SK-N-SH (cell line): ENCODE measurements at regions not wholly inside any gene's neighbourhood (a gene's known extent, or its start where the extent isn't known, plus 50 kb on each side); places are given as distances from the start of the nearest gene placed in this dataset.

Experiments used
- CTCF ChIA-PET: fragments of 300-600, 350-600 bp; formaldehyde crosslinking; extraction: SDS; loops from one replicate; lab custom pipeline; 2021; lab: Yijun Ruan, JAX
- POLR2A ChIA-PET: fragments of 350-600 bp; sonication (Branson Sonifier 250); formaldehyde crosslinking; extraction: SDS; loops from one replicate; lab custom pipeline; 2020; ENCODE audit warnings: antibody characterized with exemption, inconsistent platforms; lab: Yijun Ruan, JAX
- DNase-seq: peaks from one replicate; pipeline ENCODE4 v3.0.0; 2012
- H2AFZ ChIP-seq: fragments of 200-600 bp; sonication (generic); 2 replicates; pipeline ENCODE4 v1.8.1; 2016; ENCODE audit warnings: antibody characterized with exemption, mild to moderate bottlenecking, low read depth
- H3F3A ChIP-seq: fragments of 200-600 bp; sonication (generic); replicated peaks from 2 replicates; pipeline ENCODE3; 2016; ENCODE audit warnings: antibody characterized with exemption, mild to moderate bottlenecking; ENCODE audit not compliant: insufficient read depth
- H3K27ac ChIP-seq, 2 experiments: fragments of 200-500 bp in 1 of 2; fragments of 200-600 bp in 1 of 2; sonication (Bioruptor generic) in 1 of 2; sonication (generic), shearing (Covaris generic) in 1 of 2; 2 replicates each; pipeline versions ENCODE4 v1.5.1 to v1.6.1; 2014 to 2016; ENCODE audit warnings: low read depth in 2 of 2, inconsistent platforms in 1 of 2, low read length in 1 of 2, mild to moderate bottlenecking in 1 of 2, mixed read lengths in 1 of 2
- H3K27me3 ChIP-seq: fragments of 200-600 bp; sonication (generic), shearing (Covaris generic); 2 replicates; pipeline ENCODE4 v1.6.1; 2016; ENCODE audit warnings: mixed run types; ENCODE audit not compliant: insufficient read depth
- H3K36me3 ChIP-seq, 2 experiments: fragments of 200-500 bp in 1 of 2; fragments of 200-600 bp in 1 of 2; sonication (Bioruptor generic) in 1 of 2; sonication (generic) in 1 of 2; replicated peaks in 1 of 2; 2 replicates each; pipeline versions ENCODE3 to v1.5.1; 2014 to 2016; ENCODE audit warnings: low read length in 1 of 2, mild to moderate bottlenecking in 1 of 2; ENCODE audit not compliant: insufficient read depth in 2 of 2, control insufficient read depth in 1 of 2
- H3K4me1 ChIP-seq, 2 experiments: fragments of 200-500 bp in 1 of 2; fragments of 200-600 bp in 1 of 2; sonication (Bioruptor generic) in 1 of 2; sonication (generic), shearing (Covaris generic) in 1 of 2; 2 replicates each; pipeline versions ENCODE4 v1.5.1 to v1.6.1; 2014 to 2016; ENCODE audit warnings: low read depth in 1 of 2, low read length in 1 of 2, mixed run types in 1 of 2; ENCODE audit not compliant: insufficient read depth in 2 of 2, control insufficient read depth in 1 of 2
- H3K4me2 ChIP-seq: fragments of 200-600 bp; sonication (generic), shearing (Covaris generic); 2 replicates; pipeline ENCODE4 v1.6.1; 2017; ENCODE audit warnings: mixed run types
- H3K4me3 ChIP-seq, 2 experiments: fragments of 200-500 bp in 1 of 2; fragments of 200-600 bp in 1 of 2; sonication (Bioruptor generic) in 1 of 2; sonication (generic), shearing (Covaris generic) in 1 of 2; 2 replicates each; pipeline versions ENCODE4 v1.5.1 to v1.8.1; 2014 to 2016; ENCODE audit warnings: low read depth in 2 of 2, inconsistent platforms in 1 of 2, low read length in 1 of 2, mild to moderate bottlenecking in 1 of 2, mixed read lengths in 1 of 2, moderate library complexity in 1 of 2
- H3K79me2 ChIP-seq: fragments of 200-600 bp; sonication (generic); 2 replicates; pipeline ENCODE4 v1.8.1; 2017; ENCODE audit warnings: mild to moderate bottlenecking; ENCODE audit not compliant: insufficient read depth
- H3K9ac ChIP-seq: fragments of 200-600 bp; sonication (generic); 2 replicates; pipeline ENCODE4 v1.6.1; 2017; ENCODE audit warnings: mixed run types
- H3K9me2 ChIP-seq: fragments of 200-600 bp; sonication (generic); 2 replicates; pipeline ENCODE4 v1.6.1; 2017; ENCODE audit warnings: mixed run types
- H3K9me3 ChIP-seq: fragments of 200-600 bp; sonication (generic); 2 replicates; pipeline ENCODE4 v1.6.1; 2017; ENCODE audit warnings: mixed run types, mild to moderate bottlenecking, moderate library complexity
- H4K20me1 ChIP-seq: fragments of 200-600 bp; sonication (generic); 2 replicates; pipeline ENCODE4 v1.6.1; 2017; ENCODE audit warnings: mild to moderate bottlenecking, mixed run types; ENCODE audit not compliant: insufficient read depth
- CHD2 ChIP-seq: fragments of 150-350 bp; IDR thresholded peaks from 2 replicates; pipeline ENCODE4 v1.6.1; 2018; ENCODE audit warnings: low read length; ENCODE audit not compliant: partially characterized antibody
- ELF1 ChIP-seq: IDR thresholded peaks from 2 replicates; pipeline ENCODE4 v1.4.0; 2012
- FOSL2 ChIP-seq: IDR thresholded peaks from 2 replicates; pipeline ENCODE4 v1.4.0; 2012; ENCODE audit warnings: low read depth, mild to moderate bottlenecking, moderate library complexity, borderline replicate concordance
- FOXJ3 ChIP-seq: sonication (generic); formaldehyde crosslinking; IDR thresholded peaks from 2 replicates; pipeline ENCODE4 v1.5.1; 2020; ENCODE audit warnings: mild to moderate bottlenecking, missing genetic modification reagents
- FOXM1 ChIP-seq: IDR thresholded peaks from 2 replicates; pipeline ENCODE4 v1.4.0; 2012; ENCODE audit warnings: low read depth, mild to moderate bottlenecking
- GABPA ChIP-seq: IDR thresholded peaks from 2 replicates; pipeline ENCODE4 v1.4.0; 2012; ENCODE audit warnings: low read depth, mild to moderate bottlenecking
- IRF3 ChIP-seq: fragments of 150-350 bp; IDR thresholded peaks from 2 replicates; pipeline ENCODE4 v1.6.1; 2016; ENCODE audit warnings: mild to moderate bottlenecking, low read depth, low read length
- MAX ChIP-seq: IDR thresholded peaks from 2 replicates; pipeline ENCODE4 v1.4.0; 2012; ENCODE audit warnings: low read depth
- MEF2A ChIP-seq: IDR thresholded peaks from 2 replicates; pipeline ENCODE4 v1.4.0; 2012; ENCODE audit warnings: low read depth, borderline replicate concordance
- NFIC ChIP-seq: IDR thresholded peaks from 2 replicates; pipeline ENCODE4 v1.4.0; 2012; ENCODE audit warnings: borderline replicate concordance
- NRF1 ChIP-seq: IDR thresholded peaks from 2 replicates; pipeline ENCODE4 v1.6.1; 2012; ENCODE audit warnings: low read depth, mild to moderate bottlenecking, low read length
- POLR2AphosphoS5 ChIP-seq: IDR thresholded peaks from 2 replicates; pipeline ENCODE4 v1.6.1; 2012; ENCODE audit warnings: low read depth, low read length
- RXRA ChIP-seq: IDR thresholded peaks from 2 replicates; pipeline ENCODE4 v1.4.0; 2012; ENCODE audit warnings: low read depth, mild to moderate bottlenecking, borderline replicate concordance
- SMC3 ChIP-seq: IDR thresholded peaks from 2 replicates; pipeline ENCODE4 v1.6.1; 2012; ENCODE audit warnings: low read depth, low read length, improper control_type of control experiment
- TCF12 ChIP-seq: IDR thresholded peaks from 2 replicates; pipeline ENCODE4 v1.4.0; 2012
- YY1 ChIP-seq: IDR thresholded peaks from 2 replicates; pipeline ENCODE4 v1.4.0; 2012; ENCODE audit warnings: low read depth, mild to moderate bottlenecking
- WGBS: methylation state at CpG from one replicate; pipeline ENCODE4 v1.1.6; 2017; ENCODE audit warnings: low lambda C conversion rate; 5-methylcytosine and 5-hydroxymethylcytosine counted together
- TF ChIP-seq, protein P1 (sequence below): IDR thresholded peaks from 2 replicates; pipeline ENCODE4; 2012
- TF ChIP-seq, protein P2 (sequence below): IDR thresholded peaks from 2 replicates; pipeline ENCODE4 v1.4.0; 2012; ENCODE audit warnings: low read depth, borderline replicate concordance
- TF ChIP-seq, protein P3 (sequence below): fragments of 150-350 bp; IDR thresholded peaks from 2 replicates; pipeline ENCODE4 v1.6.1; 2017; ENCODE audit warnings: antibody characterized with exemption, low read length, low read depth, borderline replicate concordance
- TF ChIP-seq, protein P4 (sequence below): IDR thresholded peaks from 2 replicates; pipeline ENCODE4 v1.4.0; 2012; ENCODE audit warnings: low read depth, borderline replicate concordance

GRCh38 chr6:126747728-126748540 lies 370.5 kb upstream of the RSPO3 start:
- Histone ChIP-seq H3K9me2 (no peaks in the 10 kb centered on the region), H3K27ac (no peak overlapping the region), H3K4me2 (no peak overlapping the region), H3K4me3 (no peak overlapping the region), H3K4me1 (no peaks in the 10 kb centered on the region), H3K27me3 (no peaks in the 10 kb centered on the region), H3K9ac (no peak overlapping the region), H3F3A (no peaks in the 10 kb centered on the region), H3K36me3 (no peaks in the 10 kb centered on the region), H3K79me2 (no peaks in the 10 kb centered on the region), H2AFZ (no peak overlapping the region), H3K9me3 (no peaks in the 10 kb centered on the region), H4K20me1 (no peaks in the 10 kb centered on the region)
- no peak for TF ChIP-seq YY1
- TF ChIP-seq NFIC, result no peak
- TF ChIP-seq, protein P1, sequence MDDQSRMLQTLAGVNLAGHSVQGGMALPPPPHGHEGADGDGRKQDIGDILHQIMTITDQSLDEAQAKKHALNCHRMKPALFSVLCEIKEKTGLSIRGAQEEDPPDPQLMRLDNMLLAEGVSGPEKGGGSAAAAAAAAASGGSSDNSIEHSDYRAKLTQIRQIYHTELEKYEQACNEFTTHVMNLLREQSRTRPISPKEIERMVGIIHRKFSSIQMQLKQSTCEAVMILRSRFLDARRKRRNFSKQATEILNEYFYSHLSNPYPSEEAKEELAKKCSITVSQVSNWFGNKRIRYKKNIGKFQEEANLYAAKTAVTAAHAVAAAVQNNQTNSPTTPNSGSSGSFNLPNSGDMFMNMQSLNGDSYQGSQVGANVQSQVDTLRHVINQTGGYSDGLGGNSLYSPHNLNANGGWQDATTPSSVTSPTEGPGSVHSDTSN, result no peak
- no peak for TF ChIP-seq CHD2
- TF ChIP-seq MEF2A, result no peak
- TF ChIP-seq ELF1, result no peak
- no peak for TF ChIP-seq NRF1
- no peak for TF ChIP-seq POLR2AphosphoS5
- TF ChIP-seq SMC3, result no peak
- TF ChIP-seq IRF3, result no peak
- no peak for TF ChIP-seq RXRA
- no peak for TF ChIP-seq GABPA
- TF ChIP-seq, protein P2, sequence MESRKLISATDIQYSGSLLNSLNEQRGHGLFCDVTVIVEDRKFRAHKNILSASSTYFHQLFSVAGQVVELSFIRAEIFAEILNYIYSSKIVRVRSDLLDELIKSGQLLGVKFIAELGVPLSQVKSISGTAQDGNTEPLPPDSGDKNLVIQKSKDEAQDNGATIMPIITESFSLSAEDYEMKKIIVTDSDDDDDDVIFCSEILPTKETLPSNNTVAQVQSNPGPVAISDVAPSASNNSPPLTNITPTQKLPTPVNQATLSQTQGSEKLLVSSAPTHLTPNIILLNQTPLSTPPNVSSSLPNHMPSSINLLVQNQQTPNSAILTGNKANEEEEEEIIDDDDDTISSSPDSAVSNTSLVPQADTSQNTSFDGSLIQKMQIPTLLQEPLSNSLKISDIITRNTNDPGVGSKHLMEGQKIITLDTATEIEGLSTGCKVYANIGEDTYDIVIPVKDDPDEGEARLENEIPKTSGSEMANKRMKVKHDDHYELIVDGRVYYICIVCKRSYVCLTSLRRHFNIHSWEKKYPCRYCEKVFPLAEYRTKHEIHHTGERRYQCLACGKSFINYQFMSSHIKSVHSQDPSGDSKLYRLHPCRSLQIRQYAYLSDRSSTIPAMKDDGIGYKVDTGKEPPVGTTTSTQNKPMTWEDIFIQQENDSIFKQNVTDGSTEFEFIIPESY, result no peak
- TF ChIP-seq FOSL2, result no peak
- TF ChIP-seq, protein P3, sequence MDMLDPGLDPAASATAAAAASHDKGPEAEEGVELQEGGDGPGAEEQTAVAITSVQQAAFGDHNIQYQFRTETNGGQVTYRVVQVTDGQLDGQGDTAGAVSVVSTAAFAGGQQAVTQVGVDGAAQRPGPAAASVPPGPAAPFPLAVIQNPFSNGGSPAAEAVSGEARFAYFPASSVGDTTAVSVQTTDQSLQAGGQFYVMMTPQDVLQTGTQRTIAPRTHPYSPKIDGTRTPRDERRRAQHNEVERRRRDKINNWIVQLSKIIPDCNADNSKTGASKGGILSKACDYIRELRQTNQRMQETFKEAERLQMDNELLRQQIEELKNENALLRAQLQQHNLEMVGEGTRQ, result no peak
- TF ChIP-seq TCF12, result no peak
- TF ChIP-seq FOXJ3 (CRISPR knock-in tag), result no peak
- no peak for TF ChIP-seq MAX
- TF ChIP-seq FOXM1, result no peak
- TF ChIP-seq, protein P4, sequence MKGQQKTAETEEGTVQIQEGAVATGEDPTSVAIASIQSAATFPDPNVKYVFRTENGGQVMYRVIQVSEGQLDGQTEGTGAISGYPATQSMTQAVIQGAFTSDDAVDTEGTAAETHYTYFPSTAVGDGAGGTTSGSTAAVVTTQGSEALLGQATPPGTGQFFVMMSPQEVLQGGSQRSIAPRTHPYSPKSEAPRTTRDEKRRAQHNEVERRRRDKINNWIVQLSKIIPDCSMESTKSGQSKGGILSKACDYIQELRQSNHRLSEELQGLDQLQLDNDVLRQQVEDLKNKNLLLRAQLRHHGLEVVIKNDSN, result no peak
- DNase-seq, result no peak
- ChIA-PET CTCF (interaction anchor here (1.1 to 1.9 kb wide), 2 partner anchors 11 to 16 kb away, joined by 3 to 6 read pairs; no protein-coding TSS in a partner anchor), POLR2A (no interaction called here)
- WGBS, result 2% methylated on average over 4 of the region's 4 CpGs
